Breast epithelium (tissue), 3 donors: ENCODE measurements at regions not wholly inside any gene's neighbourhood (a gene's known extent, or its start where the extent isn't known, plus 50 kb on each side); places are given as distances from the start of the nearest gene placed in this dataset.

Experiments used
- CTCF ChIP-seq, 3 donors: fragments of 450-650 bp; IDR thresholded peaks; one replicate each; pipeline ENCODE4 v1.5.1; 2016 to 2017; ENCODE audit warnings: antibody characterized with exemption in 3 of 3, mild to moderate bottlenecking in 3 of 3, moderate library complexity in 3 of 3
- POLR2A ChIP-seq: fragments of 450-650 bp; IDR thresholded peaks from one replicate; pipeline ENCODE4 v1.6.1; 2016; ENCODE audit warnings: antibody characterized with exemption, mild to moderate bottlenecking, moderate library complexity
- POLR2AphosphoS5 ChIP-seq, 3 donors: sonication (generic); formaldehyde crosslinking; IDR thresholded peaks; one replicate each; pipeline ENCODE4 v1.6.1; 2017; ENCODE audit warnings: antibody characterized with exemption in 3 of 3

- no peak for TF ChIP-seq POLR2AphosphoS5 (IDR thresholded peaks at IDR 0.05)
- no peak for TF ChIP-seq CTCF (IDR thresholded peaks at IDR 0.05)
- no peak for TF ChIP-seq POLR2A
These were observed 1024.3 kb downstream of the BRD1 start for GRCh38 chr22:48803171-48803947.
